KMS-11 (cell line): ENCODE measurements at regions not wholly inside any gene's neighbourhood (a gene's known extent, or its start where the extent isn't known, plus 50 kb on each side); places are given as distances from the start of the nearest gene placed in this dataset.

Experiments used
- H2AFZ ChIP-seq: fragments of 200-600 bp; sonication (generic); 2 replicates; pipeline ENCODE4 v1.6.1; 2016; ENCODE audit warnings: antibody characterized with exemption, mixed run types, low read depth
- H3K27ac ChIP-seq: fragments of 200-600 bp; sonication (generic); 2 replicates; pipeline ENCODE4 v1.6.1; 2016; ENCODE audit warnings: mild to moderate bottlenecking, mixed run types
- H3K27me3 ChIP-seq: fragments of 200-600 bp; sonication (generic); 2 replicates; pipeline ENCODE4 v1.6.1; 2017; ENCODE audit warnings: mild to moderate bottlenecking, low read depth, mixed run types, moderate library complexity; ENCODE audit not compliant: insufficient read depth
- H3K36me3 ChIP-seq: fragments of 200-600 bp; sonication (generic); 2 replicates; pipeline ENCODE4 v1.6.1; 2017; ENCODE audit warnings: mild to moderate bottlenecking, mixed run types; ENCODE audit not compliant: insufficient read depth
- H3K4me1 ChIP-seq: fragments of 200-600 bp; sonication (generic); 2 replicates; pipeline ENCODE4 v1.6.1; 2016; ENCODE audit warnings: mild to moderate bottlenecking, low read depth, mixed run types; ENCODE audit not compliant: poor library complexity, severe bottlenecking
- H3K4me2 ChIP-seq: fragments of 200-600 bp; sonication (generic); 2 replicates; pipeline ENCODE4 v1.7.0; 2016; ENCODE audit warnings: mild to moderate bottlenecking, mixed run types
- H3K4me3 ChIP-seq: fragments of 200-600 bp; sonication (generic); IDR thresholded peaks from 2 replicates; pipeline ENCODE4 v1.6.1; 2017; ENCODE audit warnings: low read depth, low read length, mixed read lengths; ENCODE audit not compliant: insufficient read depth
- H3K79me2 ChIP-seq: fragments of 200-600 bp; sonication (generic); 2 replicates; pipeline ENCODE4 v1.6.1; 2016; ENCODE audit warnings: low read depth, mixed run types; ENCODE audit not compliant: insufficient read depth
- H3K9ac ChIP-seq: fragments of 200-600 bp; sonication (generic); 2 replicates; pipeline ENCODE4 v1.6.1; 2016; ENCODE audit warnings: mild to moderate bottlenecking, mixed run types
- H4K20me1 ChIP-seq: fragments of 200-600 bp; sonication (generic); 2 replicates; pipeline ENCODE4 v1.6.1; 2016; ENCODE audit warnings: mild to moderate bottlenecking, mixed run types; ENCODE audit not compliant: insufficient read depth
- CTCF ChIP-seq: fragments of 200-600 bp; sonication (generic); conservative IDR thresholded peaks from 2 replicates; pipeline ENCODE4 v1.6.1; 2017; ENCODE audit warnings: low read depth, mild to moderate bottlenecking, antibody characterized with exemption, low read length, moderate library complexity, mixed read lengths

GRCh38 chr7:94160719-94161435, 156.7 kb upstream of the BET1 start:
- H3K27ac ChIP-seq = 0 out of 2 replicates have a peak overlapping the region, but pooled peaks have one; percentile 6

GRCh38 chr7:94161476-94161875, 157.3 kb upstream of the BET1 start:
- Histone ChIP-seq H3K79me2 (no peaks in the 10 kb centered on the region), H3K4me1 (peaks cover 11% of the 10 kb centered on the region), H3K36me3 (no peaks in the 10 kb centered on the region), H2AFZ (peak overlapping the region; percentile 56; the same call in 1 of the 2 replicates), H4K20me1 (no peaks in the 10 kb centered on the region), H3K27ac (no peak overlapping the region), H3K4me2 (peak overlapping the region; percentile 35; the same call in 1 of the 2 replicates), H3K9ac (no peak overlapping the region), H3K4me3 (no peak overlapping the region), H3K27me3 (no peaks in the 10 kb centered on the region)
- no peak for TF ChIP-seq CTCF

More at GRCh38 chr7:94160719-94161435, 156.7 kb upstream of the BET1 start:
- H3K36me3 ChIP-seq = no peaks in the 10 kb centered on the region
- no peaks in the 10 kb centered on the region for H3K27me3 ChIP-seq
- no peaks in the 10 kb centered on the region for H4K20me1 ChIP-seq
- H3K4me1 ChIP-seq = peaks cover 11% of the 10 kb centered on the region
- H3K4me3 ChIP-seq = no peak overlapping the region
- H3K79me2 ChIP-seq = no peaks in the 10 kb centered on the region
- no peak for TF ChIP-seq CTCF
- H3K4me2 ChIP-seq = peak overlapping the region; percentile 35
- H2AFZ ChIP-seq = peak overlapping the region; percentile 56; the same call in 1 of the 2 replicates
- H3K9ac ChIP-seq = no peak overlapping the region

- no peak for TF ChIP-seq CTCF
- no peak overlapping the region for H3K4me3 ChIP-seq
- no peaks in the 10 kb centered on the region for H3K27me3 ChIP-seq
- no peak overlapping the region for H3K27ac ChIP-seq
- H2AFZ ChIP-seq = no peak overlapping the region
- peaks cover 18% of the 10 kb centered on the region for H3K4me1 ChIP-seq
- no peaks in the 10 kb centered on the region for H3K79me2 ChIP-seq
- H4K20me1 ChIP-seq = no peaks in the 10 kb centered on the region
- no peaks in the 10 kb centered on the region for H3K36me3 ChIP-seq
- no peak overlapping the region for H3K4me2 ChIP-seq
- no peak overlapping the region for H3K9ac ChIP-seq
These were observed 165.5 kb upstream of the BET1 start for GRCh38 chr7:94169682-94170081.

- no peak overlapping the region for H2AFZ ChIP-seq
- H3K4me3 ChIP-seq = no peak overlapping the region
- no peak overlapping the region for H3K27ac ChIP-seq
- H3K79me2 ChIP-seq = no peaks in the 10 kb centered on the region
- no peak for TF ChIP-seq CTCF
- peak overlapping the region; percentile 43 for H3K4me2 ChIP-seq
- no peak overlapping the region for H3K9ac ChIP-seq
- peaks cover 18% of the 10 kb centered on the region for H3K4me1 ChIP-seq
- H4K20me1 ChIP-seq = no peaks in the 10 kb centered on the region
- H3K36me3 ChIP-seq = no peaks in the 10 kb centered on the region
- no peaks in the 10 kb centered on the region for H3K27me3 ChIP-seq
These were observed 166.7 kb upstream of the BET1 start for GRCh38 chr7:94170836-94171235.
